Pancreas (tissue), 10 donors: ENCODE measurements at regions not wholly inside any gene's neighbourhood (a gene's known extent, or its start where the extent isn't known, plus 50 kb on each side); places are given as distances from the start of the nearest gene placed in this dataset.

Experiments
- ATAC-seq, 4 donors: fragments of 200-7000 bp; cut with Tn5 transposase; one replicate each; pipeline versions ENCODE4 v1.8.0 to v1.9.1; 2020; ENCODE audit warnings: mild to moderate bottlenecking in 4 of 4, moderate library complexity in 4 of 4
- DNase-seq, 6 donors: peaks; one replicate each; pipeline ENCODE4 v3.0.0-alpha.2; 2020
- FAIRE-seq: peaks from 2 replicates; lab custom pipeline; 2012; peaks lifted over from hg19 to GRCh38; lab: Jason Lieb, UNC
- H3K27ac ChIP-seq, 4 donors: fragments of 200-600 bp; sonication (generic); 1 replicate in 3 of 4; 2 replicates in 1 of 4; pipeline versions ENCODE4 v1.5.0 to v1.8.0; 2020
- H3K27me3 ChIP-seq, 4 donors: fragments of 200-600 bp; one replicate each; pipeline ENCODE4 v1.8.0; 2021
- H3K36me3 ChIP-seq, 3 donors: fragments of 200-600 bp; sonication (generic) in 1 of 3; one replicate each; pipeline versions ENCODE4 v1.5.0 to v1.8.0; 2020 to 2021
- H3K4me1 ChIP-seq, 3 donors: fragments of 200-600 bp; one replicate each; pipeline ENCODE4 v1.8.0; 2021
- H3K4me3 ChIP-seq, 4 donors: fragments of 200-600 bp; sonication (generic) in 2 of 4; one replicate each; pipeline versions ENCODE4 v1.5.0 to v1.8.0; 2020 to 2021
- H3K9me3 ChIP-seq, 4 donors: fragments of 200-600 bp; one replicate each; pipeline ENCODE4 v1.8.0; 2021
- CTCF ChIP-seq, 4 donors: fragments of 200-600 bp; sonication (generic) in 3 of 4; IDR thresholded peaks; one replicate each; pipeline versions ENCODE4 v1.5.0 to v1.8.0; 2021; ENCODE audit warnings: antibody characterized with exemption in 4 of 4
- WGBS, 2 donors: extraction: QIAGEN DNeasy Blood & Tissue Kit; methylation state at CpG; one replicate each; pipeline ENCODE4 v1.1.7; 2013; 5-methylcytosine and 5-hydroxymethylcytosine counted together
- intact Hi-C, 3 donors: fragments of 100-400 bp; cut with DNase I; formaldehyde crosslinking; loops; one replicate each; pipeline versions ENCODE4 v1.11.1 to v1.14.2; 2022
- donor health status: healthy with polysubstance abuse.
- donor health status: DM: no; HTN: no; CAD: no; lungs with moderate emphysema.
- donor health status: DM: no; HTN: no; CAD: no.
- donor health status: control.
- donor health status: control.
- donor health status: Bipolar disorder and iron deficiency.
- donor health status: DM: yes; HTN: yes; CAD: no.
- donor health status: DM: no; HTN: no; CAD: no.
- donor health status: DM: no; HTN: no; CAD: no.
- donor health status: DM: yes; HTN: yes; CAD: no.

GRCh38 chrX:128664211-128664610 is 612.0 kb upstream of the ACTRT1 start:
- intact Hi-C loops = no loop called here
- no peak overlapping the region for H3K4me3 ChIP-seq
- no peaks in the 10 kb centered on the region for H3K9me3 ChIP-seq
- no peak overlapping the region for H3K27ac ChIP-seq
- FAIRE-seq (no peak), ATAC-seq (no peak), DNase-seq (no peak)
- no peaks in the 10 kb centered on the region for H3K4me1 ChIP-seq
- H3K27me3 ChIP-seq = no peaks in the 10 kb centered on the region
- 70 to 77% methylated on average over 1 of the region's 1 CpG for WGBS, 2 donors
- no peaks in the 10 kb centered on the region for H3K36me3 ChIP-seq
- TF ChIP-seq CTCF (IDR thresholded peaks at IDR 0.05) = no peak

GRCh38 chrX:128653524-128654060 is 601.4 kb upstream of the ACTRT1 start:
- FAIRE-seq (no peak), ATAC-seq (no peak), DNase-seq (no peak)
- Histone ChIP-seq H3K36me3 (no peaks in the 10 kb centered on the region), H3K9me3 (no peaks in the 10 kb centered on the region), H3K27ac (no peak overlapping the region), H3K4me3 (no peak overlapping the region), H3K4me1 (no peaks in the 10 kb centered on the region), H3K27me3 (no peaks in the 10 kb centered on the region)
- 3 to 16% methylated on average over 6 of the region's 6 CpGs for WGBS, 2 donors
- intact Hi-C loops = no loop called here
- TF ChIP-seq CTCF (IDR thresholded peaks at IDR 0.05) = no peak

DNA sequence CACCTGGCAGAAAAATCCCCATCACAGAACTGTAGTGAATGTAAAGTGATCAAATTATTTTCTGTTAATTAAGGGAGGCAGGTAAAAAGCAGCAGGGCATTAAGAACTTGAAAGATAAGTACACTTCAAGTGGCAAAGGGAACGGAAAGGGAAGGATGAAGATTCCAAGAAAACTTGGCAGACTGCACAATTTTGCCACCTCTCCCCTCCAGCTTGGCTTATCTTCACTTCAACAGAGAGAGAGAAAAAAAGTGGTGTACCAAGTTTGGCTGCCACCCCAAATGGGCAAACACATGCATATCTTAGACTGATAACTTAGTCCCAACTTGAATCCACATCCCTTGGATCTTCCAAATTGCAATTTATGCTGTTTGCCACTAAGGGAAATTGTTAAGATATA is 598.1 kb upstream of the ACTRT1 start:
- ATAC-seq = no peak

DNA sequence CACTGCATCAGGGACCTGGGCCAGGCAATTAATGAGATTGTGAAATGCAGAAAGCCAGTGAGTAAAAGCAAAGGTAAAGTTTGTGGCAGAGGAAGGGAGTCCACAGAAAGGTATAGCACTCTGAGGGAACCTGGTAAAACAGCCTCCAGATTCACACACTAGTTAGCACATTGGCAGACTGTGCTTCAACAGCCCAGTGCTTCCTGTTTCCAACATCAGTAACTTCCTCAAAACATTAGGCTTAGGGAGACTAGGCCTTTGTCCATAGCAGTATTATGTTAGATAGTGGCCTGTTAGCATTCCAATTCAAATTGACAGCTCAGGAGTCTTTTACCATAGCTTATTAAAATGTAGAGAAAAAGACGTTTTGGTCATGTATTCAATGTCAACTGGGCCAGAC is 582.6 kb upstream of the ACTRT1 start:
- intact Hi-C loops = no loop called here
- no peak for TF ChIP-seq CTCF (IDR thresholded peaks at IDR 0.05)
- FAIRE-seq = no peak

More for the DNA sequence above, 598.1 kb upstream of the ACTRT1 start:
- no peak for DNase-seq
- H3K27me3 ChIP-seq = no peaks in the 10 kb centered on the region
- intact Hi-C loops = no loop called here
- TF ChIP-seq CTCF (IDR thresholded peaks at IDR 0.05) = no peak
- FAIRE-seq = no peak
- H3K36me3 ChIP-seq = no peaks in the 10 kb centered on the region
- H3K9me3 ChIP-seq = no peaks in the 10 kb centered on the region
- 24 to 39% methylated on average over 1 of the region's 1 CpG for WGBS, 2 donors
- no peaks in the 10 kb centered on the region for H3K4me1 ChIP-seq
- H3K27ac ChIP-seq = no peak overlapping the region
- no peak overlapping the region for H3K4me3 ChIP-seq

GRCh38 chrX:128623361-128623760 is 571.2 kb upstream of the ACTRT1 start:
- Histone ChIP-seq H3K27me3 (no peaks in the 10 kb centered on the region), H3K4me1 (no peaks in the 10 kb centered on the region), H3K27ac (no peak overlapping the region), H3K9me3 (no peaks in the 10 kb centered on the region), H3K4me3 (no peak overlapping the region), H3K36me3 (no peaks in the 10 kb centered on the region)
- DNase-seq = no peak
- FAIRE-seq = no peak
- TF ChIP-seq CTCF (IDR thresholded peaks at IDR 0.05) = no peak
- WGBS, 2 donors = 77 to 81% methylated on average over 1 of the region's 1 CpG
- intact Hi-C loops = no loop called here
- no peak for ATAC-seq

More for the DNA sequence above, 582.6 kb upstream of the ACTRT1 start:
- 10 to 13% methylated on average over 1 of the region's 1 CpG for WGBS, 2 donors
- H3K36me3 ChIP-seq = no peaks in the 10 kb centered on the region
- ATAC-seq (no peak), DNase-seq (no peak)
- no peaks in the 10 kb centered on the region for H3K4me1 ChIP-seq
- H3K27me3 ChIP-seq = no peaks in the 10 kb centered on the region
- H3K4me3 ChIP-seq = no peak overlapping the region
- H3K27ac ChIP-seq = no peak overlapping the region
- H3K9me3 ChIP-seq = no peaks in the 10 kb centered on the region
